ENCODE measurements at regions not wholly inside any gene's neighbourhood (a gene's known extent, or its start where the extent isn't known, plus 50 kb on each side); places are given as distances from the start of the nearest gene placed in this dataset.
"Not testable (repeated sequence)": the region's sequence is repeated elsewhere in the genome, so short reads cannot be mapped to it uniquely, and the experiment has no call there.

GRCh38 chr15:87557881-87558280 is 698.7 kb downstream of the NTRK3 start:
- no peak for DNase-seq (ENCODE audit: extremely low read depth, low read depth)
- TF ChIP-seq CTCF (IDR thresholded peaks at IDR 0.05; ENCODE audit: low read depth, low read length, missing control alignments): no peak

GRCh38 chr15:87556886-87557285 is 699.7 kb downstream of the NTRK3 start:
- H3K4me3 ChIP-seq (replicated peaks; ENCODE audit: low read depth, low read length): no peak overlapping the region
- no peak for DNase-seq (ENCODE audit: extremely low read depth, low read depth)
- TF ChIP-seq CTCF (IDR thresholded peaks at IDR 0.05; ENCODE audit: low read depth, low read length, missing control alignments): no peak

More at GRCh38 chr15:87557881-87558280, 698.7 kb downstream of the NTRK3 start:
- no peak overlapping the region for H3K4me3 ChIP-seq (replicated peaks; ENCODE audit: low read depth, low read length)

GRCh38 chr15:87549860-87550259 is 706.7 kb downstream of the NTRK3 start:
- H3K4me3 ChIP-seq (replicated peaks; ENCODE audit: low read depth, low read length): no peak overlapping the region
- no peak for TF ChIP-seq CTCF (IDR thresholded peaks at IDR 0.05; ENCODE audit: low read depth, low read length, missing control alignments)
- DNase-seq (ENCODE audit: extremely low read depth, low read depth): no peak

- no peak for DNase-seq (ENCODE audit: extremely low read depth, low read depth)
- no peak for TF ChIP-seq CTCF (IDR thresholded peaks at IDR 0.05; ENCODE audit: low read depth, low read length, missing control alignments)
- no peak overlapping the region for H3K4me3 ChIP-seq (replicated peaks; ENCODE audit: low read depth, low read length)
Observed at GRCh38 chr15:87549296-87549695, 707.2 kb downstream of the NTRK3 start.

- DNase-seq (ENCODE audit: extremely low read depth, low read depth); H3K4me3 ChIP-seq (replicated peaks; ENCODE audit: low read depth, low read length): not testable (repeated sequence)
Observed at GRCh38 chr15:87548590-87548989, 707.9 kb downstream of the NTRK3 start.

- no peak for DNase-seq (ENCODE audit: extremely low read depth, low read depth)
- no peak for TF ChIP-seq CTCF (IDR thresholded peaks at IDR 0.05; ENCODE audit: low read depth, low read length, missing control alignments)
- H3K4me3 ChIP-seq (replicated peaks; ENCODE audit: low read depth, low read length): no peak overlapping the region
Observed at GRCh38 chr15:87547470-87548181, 708.9 kb downstream of the NTRK3 start.

GRCh38 chr15:87538327-87538834 is 718.2 kb downstream of the NTRK3 start:
- no peak for TF ChIP-seq CTCF (IDR thresholded peaks at IDR 0.05; ENCODE audit: low read depth, low read length, missing control alignments)
- no peak for DNase-seq (ENCODE audit: extremely low read depth, low read depth)
- no peak overlapping the region for H3K4me3 ChIP-seq (replicated peaks; ENCODE audit: low read depth, low read length)
